GM19351 (cell line): ENCODE measurements at regions not wholly inside any gene's neighbourhood (a gene's known extent, or its start where the extent isn't known, plus 50 kb on each side); places are given as distances from the start of the nearest gene placed in this dataset.

Source experiments
- ATAC-seq: cut with Tn5 transposase; IDR thresholded peaks from one replicate; pipeline ENCODE4 v1.9.1; 2021; ENCODE audit warnings: mild to moderate bottlenecking, moderate library complexity; ENCODE audit not compliant: unreplicated experiment

DNA sequence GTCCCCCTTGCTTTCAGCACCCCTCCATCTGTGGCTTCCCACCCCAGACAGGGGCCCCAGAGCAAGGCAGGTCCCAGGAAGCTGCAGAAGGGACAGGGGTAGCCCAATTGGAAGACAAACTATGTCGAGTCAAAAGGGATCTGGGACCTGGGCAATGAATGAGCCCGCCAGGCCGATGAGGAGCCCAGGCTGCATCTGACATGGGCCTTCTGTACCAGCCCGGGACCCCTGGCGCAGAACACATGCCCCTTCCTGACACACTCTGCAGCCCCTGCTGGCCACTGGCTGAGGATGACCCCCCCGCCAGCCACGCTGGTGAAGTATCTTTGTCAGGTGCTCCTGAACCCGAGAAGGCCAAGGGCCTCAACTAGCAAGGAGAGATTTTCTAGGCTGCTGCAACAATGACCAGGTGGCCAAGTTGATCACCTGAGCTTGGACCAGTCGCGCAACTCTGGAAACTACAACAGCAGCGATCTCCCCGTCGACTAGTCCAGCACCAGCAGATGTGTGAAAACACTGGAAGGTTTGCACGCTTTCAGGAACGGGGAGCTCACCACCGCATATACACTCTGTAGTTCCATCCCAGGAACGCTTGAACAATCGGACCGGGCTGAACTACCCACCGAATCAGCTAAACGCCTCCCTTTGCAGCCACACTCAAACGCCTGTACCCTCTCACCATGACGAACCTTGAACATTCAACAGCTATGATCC, 119.0 kb downstream of the NCOR2 start:
- no peak for ATAC-seq

DNA sequence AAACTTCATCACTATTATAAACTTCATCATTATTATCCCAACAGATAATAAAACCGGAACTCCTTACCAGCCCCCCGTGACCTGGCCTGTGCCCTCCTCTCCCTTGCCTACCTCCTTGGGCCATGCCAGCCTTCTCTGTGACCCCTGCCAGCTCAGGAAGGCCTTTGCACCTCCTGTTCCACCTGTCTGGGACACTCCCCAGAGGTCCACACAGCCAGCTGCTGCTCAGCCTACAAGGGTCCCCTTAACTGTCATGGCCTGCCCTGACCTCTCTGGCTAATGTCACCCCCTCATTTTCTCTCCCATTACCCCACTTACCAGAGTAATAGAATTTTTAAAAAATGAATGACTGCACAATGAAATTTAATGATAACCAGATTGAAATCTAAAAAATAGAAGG, 121.0 kb downstream of the NCOR2 start:
- ATAC-seq: no peak

DNA sequence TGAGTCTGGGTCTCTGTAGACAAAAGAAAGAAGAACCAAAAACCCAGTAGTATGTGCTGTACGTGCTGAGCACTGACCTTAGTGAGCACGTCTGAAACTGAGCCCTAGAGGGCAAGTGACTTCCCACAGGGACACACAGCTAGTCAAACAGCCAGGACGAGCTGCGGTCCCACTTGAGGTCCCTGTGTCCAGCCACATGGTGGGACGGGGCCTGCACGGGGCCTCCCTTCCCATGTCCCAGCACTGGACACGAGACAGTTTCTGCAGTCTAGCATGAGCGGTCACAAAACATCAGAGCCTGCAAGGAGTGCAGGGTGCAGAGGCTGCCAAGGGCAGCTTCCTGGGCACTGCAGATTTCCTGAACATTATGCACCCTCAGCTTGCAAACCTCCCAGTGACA, 121.6 kb downstream of the NCOR2 start:
- no peak for ATAC-seq

DNA sequence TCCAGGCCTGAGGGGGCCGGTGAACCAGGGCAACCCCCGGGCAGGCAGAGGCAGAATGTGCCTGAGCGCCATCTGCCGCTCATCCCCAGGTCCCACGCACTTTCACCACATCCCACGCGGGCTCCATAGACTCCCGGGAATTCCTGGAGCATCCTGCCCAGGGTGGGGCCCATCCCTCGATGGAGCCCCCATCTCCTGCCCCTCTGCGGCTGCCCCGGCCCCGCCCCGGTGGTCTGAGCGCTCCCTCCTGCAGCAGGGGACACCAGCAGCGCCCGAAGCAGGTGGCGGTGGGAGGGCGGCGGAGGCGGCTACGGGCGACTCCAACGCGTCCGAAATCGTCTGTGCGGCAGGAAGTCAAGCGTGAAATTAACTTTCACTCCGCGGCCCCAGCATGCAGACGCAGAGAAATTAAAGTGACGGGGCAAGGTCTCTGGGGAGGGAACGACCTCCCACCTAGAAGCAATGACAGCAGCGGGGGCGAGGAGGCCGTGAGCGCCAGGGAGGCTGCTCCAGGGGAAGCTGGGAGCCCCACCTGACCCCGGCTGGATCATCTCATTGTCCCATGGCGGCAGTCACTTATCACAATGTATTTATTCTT, 122.2 kb downstream of the NCOR2 start:
- ATAC-seq: no peak

DNA sequence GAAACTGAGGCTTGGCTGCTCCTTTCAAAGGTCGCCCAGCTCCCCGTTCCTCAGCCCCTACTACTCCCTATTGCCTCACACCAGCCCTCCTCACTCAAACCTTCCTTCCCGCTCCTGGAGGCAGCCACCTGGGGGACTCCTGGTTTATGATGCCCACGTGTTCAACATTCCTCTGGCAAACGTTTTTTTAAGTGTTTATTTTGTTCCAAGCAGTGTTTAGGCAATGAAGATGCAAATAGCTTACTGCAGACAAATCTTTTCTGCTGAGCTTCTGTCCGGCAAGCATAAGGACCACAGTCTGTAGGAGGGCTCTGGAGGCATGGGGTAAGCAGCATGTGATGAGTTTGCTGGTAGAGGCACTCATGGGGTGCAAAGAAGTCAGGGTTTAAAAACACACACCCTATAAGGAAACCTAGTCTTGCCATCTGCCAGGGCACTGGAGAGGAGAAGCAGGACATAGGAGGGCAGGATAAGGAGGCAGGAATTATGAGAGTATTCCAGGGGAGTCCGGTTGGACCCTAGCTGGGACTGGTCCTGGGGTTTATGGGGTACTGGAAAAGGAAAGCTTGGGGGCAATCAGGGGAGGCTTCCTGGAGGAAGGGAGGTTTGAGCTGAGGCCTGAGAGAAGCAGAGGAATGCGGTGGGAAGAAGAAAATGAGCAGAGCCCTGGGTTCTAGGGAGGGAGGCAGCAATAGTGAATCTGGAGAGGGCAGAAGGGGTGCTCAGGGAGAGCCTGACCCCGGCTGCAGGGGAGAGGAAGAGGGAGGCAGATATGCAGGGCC, 123.3 kb downstream of the NCOR2 start:
- ATAC-seq: no peak

DNA sequence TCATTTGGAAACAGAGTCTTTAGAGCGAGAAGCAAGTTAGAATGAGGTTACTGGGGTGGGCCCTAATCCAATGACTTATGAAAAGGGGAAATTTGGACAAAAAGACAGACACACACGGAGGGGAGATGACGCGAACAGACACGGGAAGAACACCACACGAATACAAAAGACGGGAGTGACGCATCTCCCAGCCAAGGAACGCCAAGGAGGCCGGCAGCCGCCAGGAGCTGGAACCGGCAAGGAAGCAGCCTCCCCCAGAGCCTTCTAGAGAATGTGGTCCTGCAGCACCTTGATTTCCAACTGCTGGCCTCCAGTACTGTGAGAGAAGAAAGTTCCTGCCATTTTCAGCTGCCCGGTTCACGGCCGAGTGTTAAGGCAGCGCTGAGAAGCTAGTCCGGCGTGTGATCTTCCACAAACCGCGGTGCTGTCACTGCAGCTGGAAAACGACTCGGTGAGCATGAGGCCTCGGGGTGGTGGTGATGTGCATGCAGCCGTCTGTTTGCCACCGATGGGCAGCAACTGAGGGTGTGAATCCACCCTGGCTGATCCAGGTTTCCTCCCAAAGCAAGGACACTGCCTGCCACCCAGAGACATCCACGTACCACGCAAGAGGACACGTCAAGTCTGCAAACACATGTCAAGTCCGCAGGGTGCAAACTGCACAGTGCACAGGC, 124.5 kb downstream of the NCOR2 start:
- no peak for ATAC-seq

DNA sequence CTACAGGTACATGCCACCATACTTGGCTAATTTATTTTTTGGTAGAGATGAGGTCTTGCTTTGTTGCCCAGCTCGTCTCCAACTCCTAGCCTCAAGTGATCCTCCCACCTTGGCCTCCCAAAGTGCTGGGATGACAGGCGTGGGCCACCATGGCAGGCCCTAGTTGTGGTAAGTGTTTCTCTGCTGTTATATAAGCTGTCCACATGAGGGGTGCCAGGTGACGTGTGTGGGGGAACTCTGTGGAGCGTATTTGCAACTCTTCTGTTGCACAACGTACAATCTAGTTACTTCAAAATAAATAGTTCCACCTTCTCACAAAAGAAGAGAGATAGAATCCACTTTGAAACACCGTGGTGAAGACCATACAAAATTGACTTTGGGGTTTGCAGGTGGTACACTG, 125.1 kb downstream of the NCOR2 start:
- no peak for ATAC-seq

DNA sequence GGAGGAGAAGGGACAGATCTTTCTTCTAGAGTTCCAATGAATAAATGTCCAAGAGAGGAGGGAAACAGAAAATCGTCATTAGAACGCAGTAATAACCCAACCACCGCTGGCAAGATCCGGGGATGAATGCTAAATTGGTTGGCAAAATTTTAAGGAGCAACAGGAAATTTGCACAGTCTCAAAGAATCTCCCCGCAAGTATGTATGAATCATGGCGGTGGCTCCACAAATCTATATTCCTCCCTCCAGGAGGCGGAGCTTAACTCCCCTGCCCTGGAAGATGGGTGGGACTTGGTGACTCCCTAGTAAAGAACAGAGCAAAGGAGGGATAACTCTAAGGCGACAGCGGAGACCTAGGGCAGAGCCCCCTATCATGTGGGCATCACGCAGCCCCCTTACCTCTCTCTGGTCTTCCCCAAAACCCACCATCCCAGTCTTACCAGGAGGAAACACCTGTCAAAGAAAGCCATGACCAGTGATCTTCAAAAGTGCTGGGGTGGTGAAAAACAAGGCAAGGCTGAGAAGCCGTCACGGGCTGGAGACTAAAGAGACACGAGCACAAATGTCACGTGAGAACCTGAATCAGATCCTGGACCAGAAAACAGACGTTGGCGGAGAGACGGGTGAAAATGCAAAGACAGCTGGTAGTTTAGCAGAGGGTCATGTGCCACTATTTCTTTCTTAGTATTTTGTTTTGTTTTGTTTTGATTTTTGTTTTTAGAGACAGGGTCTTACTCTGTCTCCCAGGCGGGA, 125.8 kb downstream of the NCOR2 start:
- no peak for ATAC-seq

DNA sequence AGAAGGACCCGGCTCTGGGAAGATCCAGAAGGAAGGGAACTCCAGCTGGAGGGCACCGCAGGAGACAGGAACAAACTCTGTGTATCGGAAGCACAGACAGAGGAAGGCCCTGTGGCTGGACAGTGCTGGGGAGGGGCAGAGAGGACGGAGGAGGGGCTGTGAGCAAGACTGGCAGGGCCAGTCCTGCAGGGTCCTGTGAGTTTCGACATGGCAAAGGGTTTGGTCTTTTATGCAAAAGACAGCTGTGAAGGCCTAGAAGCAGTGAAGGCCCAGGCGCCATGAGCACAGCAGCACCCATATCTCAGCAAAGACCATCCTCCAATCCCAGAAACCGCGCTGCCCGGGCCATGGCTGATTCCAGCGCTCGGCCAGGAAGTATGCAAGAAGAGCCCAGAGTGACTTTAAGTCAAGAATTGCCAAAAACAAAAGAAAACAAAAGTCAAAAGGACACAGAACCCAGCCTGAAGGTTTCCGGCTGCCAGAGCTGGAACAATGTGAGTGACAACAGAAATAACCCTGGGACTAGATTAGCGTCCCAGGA, 126.5 kb downstream of the NCOR2 start:
- ATAC-seq: no peak

DNA sequence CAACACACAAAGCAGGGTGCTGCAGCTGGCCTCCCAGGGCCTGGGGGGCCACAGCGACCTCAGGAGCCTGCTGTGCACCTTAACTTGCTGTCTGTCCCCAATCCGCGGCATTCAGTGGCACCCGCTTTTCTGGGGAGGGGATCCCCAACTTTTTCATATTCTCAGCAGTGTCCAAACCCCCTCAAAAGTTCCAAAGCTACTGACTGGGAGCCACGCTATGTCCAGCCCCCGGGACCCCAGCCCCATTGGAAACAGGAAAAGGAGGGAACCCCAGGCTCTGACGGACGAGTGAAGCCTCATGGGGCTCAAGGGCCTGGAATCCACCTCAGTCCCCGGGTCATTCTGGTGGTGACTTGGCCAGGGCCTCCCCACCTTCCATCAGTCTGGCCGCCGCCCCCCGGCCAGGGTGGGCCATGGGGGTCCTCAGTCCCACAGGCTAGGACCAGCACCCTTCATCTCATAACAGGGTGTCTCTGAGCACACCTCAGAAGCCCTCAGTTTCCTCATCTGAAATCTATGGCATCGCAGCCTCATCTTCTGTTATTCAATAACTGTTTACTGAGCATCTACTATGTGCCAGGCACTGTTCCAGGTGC, 127.3 kb downstream of the NCOR2 start:
- ATAC-seq: no peak

DNA sequence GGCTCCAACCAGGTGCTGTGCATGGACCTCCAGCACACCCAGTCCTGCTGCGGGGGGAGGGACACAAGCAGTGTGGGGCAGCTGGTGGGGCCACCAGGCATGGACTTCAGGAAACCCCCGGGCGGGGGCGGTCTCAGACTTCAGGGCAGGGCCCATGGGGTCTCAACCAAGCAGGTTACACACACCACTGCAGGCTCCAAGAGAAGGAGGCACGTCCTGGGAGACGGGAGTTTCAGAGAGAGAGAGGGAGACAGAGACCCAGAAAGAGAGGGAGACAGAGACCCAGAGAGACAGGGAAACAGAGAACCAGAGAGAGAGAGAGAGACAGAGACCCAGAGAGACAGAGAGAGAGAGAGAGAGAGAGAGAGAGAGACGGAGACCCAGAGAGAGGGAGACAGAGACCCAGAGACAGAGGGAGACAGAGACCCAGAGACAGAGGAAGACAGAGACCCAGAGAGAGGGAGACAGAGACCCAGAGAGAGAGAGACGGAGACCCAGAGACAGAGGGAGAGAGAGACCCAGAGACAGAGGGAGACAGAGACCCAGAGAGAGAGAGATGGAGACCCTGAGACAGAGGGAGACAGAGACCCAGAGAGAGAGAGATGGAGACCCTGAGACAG, 128.9 kb downstream of the NCOR2 start:
- no peak for ATAC-seq

DNA sequence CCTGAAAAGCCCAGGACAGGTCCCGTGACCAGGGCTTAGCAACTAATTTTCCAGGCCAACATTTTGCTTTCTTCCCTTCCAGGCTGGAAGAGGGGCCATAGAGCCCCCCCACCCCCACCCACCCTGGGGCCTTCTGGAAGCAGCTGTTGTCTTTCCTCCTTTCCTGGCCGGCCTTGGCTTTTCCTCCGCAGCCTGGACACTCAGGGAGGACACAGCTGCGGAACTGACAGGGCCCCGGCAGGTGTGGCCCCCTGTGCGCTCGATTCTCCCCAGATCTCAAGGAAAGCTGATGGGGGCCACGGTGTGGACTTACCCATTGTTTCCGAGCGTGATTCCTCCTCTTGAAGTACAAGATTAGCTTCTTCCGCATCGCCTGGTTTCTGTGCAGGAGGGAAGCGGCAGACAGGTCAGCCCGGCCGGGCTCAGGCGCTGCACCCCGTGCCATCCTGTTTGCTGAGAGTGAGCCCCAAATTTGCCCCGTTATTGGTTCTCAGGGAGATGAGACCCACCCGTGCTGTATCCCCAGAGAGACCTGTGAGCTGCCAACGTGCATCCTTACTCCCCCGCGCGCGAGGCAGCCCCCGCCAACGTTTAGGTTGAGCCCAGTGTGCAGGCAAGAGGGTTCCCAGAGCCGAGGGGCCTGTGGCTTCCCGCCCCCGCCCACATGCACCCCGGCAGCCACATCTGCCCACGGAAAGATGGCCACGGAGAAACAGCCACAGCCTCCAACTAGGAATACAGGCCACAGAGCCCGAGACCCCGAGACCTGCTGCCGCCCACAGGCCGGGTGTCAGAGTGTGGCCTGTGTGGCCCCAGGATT, 129.6 kb downstream of the NCOR2 start:
- no peak for ATAC-seq

DNA sequence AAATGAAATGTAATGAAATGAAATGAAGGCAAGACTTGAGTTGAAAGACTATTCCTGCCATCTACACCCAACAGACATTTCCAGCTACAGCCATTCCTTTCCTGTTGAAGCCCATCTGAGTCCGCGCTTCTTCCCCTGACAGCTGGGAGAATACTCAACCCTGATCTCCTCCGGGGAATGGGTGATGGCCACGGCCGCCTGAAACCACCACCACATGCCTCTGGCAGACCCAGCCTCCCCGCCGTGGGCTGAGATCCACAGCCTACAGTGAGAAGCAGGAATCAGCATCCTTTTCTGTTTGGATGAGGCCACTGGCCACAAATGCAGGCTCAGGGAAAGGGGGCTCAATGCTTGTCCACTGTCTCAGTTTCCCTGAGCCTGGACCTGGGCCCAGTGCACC, 130.3 kb downstream of the NCOR2 start:
- ATAC-seq: no peak

DNA sequence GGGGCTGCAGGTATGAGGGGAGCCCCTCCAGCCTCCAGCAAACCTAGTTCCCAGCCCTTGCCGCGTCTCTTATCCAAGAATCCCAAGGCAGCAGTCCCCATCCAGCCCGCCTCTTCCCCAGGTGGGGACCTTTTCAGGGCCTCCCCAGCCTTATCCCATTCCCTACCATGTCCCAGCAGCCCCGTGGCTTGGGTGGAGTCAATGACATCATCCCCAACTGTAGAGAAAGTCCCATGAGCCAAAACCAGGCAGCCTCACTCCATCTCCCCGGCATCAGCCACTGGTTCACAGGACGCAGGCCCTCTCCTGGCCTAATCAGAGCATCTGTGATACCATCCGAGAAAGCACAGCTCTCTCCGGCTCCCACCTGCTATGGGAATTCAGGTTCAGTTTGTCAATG, 131.0 kb downstream of the NCOR2 start:
- ATAC-seq: no peak

DNA sequence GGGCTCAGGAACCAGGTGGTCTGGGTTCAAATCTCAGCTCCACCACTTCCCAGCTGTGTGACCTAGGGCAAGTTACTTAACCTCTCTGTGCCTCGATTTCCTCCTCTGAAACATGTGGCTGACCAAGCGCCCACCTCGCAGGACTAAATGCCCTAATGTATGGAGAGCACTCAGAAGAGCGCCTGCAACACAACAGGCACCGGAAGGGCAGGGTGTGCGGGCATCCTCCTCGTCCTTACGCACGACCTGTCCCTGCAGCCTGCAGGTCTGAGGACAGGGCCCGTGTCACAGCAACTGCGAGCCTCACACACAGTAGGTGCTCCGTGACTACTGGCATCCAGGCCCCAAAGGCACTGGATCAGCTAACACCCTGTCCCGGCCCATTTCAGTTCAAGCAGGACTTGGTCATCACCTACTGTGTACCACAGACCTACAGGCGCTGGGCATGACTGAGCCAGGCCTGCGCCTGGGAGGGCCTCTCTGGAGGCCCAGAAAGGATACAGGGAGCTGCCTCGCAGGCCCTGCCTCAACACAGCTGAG, 131.5 kb downstream of the NCOR2 start:
- ATAC-seq: no peak

DNA sequence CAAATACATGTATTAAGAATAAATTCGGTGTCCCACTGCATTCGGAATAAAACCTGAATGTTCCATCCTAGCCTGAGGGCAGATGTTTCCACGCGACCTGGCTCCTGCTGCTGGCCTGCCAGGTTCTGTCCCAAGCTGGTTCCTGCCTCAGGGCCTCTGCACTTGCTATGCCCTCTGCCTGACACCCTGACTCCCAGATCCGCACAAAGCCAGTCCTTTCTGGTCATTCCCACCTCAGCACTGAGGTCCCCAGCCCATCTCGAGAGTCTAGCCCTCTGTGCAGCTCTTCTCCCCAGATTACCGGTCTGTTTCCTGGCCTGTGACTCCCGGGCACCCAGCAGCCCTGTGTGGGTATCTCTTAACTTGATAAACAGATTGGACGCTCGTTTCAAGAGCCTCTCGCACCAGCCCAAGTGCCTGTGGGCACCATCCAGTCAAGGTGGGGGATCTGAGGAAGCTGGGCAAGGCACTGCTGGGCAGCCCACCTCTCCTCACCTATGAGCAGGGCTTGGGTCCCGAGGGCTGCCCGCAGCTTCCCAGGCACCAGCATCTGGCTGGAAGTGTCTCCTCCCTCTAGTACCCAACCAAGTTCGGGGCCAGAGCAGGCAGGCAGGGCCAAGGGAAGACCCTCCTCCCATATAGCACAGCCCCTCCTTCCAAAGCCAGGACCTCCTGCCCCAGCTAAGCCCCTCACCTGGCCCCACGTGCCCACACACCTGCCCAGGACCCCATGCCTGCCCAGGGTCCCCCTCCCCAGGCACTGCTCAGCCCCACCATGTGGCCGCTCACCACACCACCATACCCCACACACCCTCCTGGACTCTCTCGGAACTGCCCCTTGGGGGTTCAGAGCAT, 132.2 kb downstream of the NCOR2 start:
- ATAC-seq: no peak

DNA sequence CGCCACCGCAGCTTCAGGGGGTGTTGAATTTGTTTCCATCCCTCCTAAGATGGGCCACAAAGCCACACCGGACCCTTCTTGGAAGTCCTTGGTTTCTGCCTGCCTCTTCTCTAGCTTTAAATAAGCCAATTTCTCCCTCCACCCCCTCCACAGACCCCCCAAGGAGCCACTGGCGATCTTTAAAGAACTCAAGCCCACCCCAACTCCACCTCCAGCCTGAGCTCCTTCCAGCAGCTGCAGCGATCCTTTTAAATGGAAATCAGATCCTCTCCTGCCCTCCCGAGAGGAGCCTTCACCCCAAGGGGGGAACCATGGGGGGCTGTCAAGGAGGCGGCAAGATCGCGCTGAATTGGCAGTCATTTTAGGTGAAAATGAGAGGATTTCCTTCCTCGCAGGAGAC, 133.1 kb downstream of the NCOR2 start:
- no peak for ATAC-seq

DNA sequence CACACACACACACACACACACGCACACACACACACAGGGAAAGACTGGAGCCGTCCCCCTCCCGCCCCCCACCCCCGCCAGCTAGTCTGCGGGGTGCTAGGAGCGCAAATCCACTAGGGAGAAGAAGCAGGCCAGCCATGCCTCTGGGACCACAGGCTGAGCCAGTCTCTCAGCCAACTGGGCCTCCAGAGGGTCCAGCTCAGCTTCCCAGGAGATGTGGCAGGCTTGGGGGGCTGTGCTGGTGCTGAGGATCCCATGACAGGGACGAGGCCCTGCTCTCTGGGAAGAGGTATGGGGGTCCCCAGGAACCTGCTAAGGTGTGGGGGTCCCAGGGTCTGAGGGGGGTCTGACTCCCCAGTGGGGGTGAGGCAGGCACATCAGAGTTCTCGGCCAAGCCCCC, 133.5 kb downstream of the NCOR2 start:
- no peak for ATAC-seq
